ENCODE measurements at regions not wholly inside any gene's neighbourhood (a gene's known extent, or its start where the extent isn't known, plus 50 kb on each side); places are given as distances from the start of the nearest gene placed in this dataset.

- Histone ChIP-seq H3K27ac (ENCODE audit: low read depth, low read length) (no peak overlapping the region), H3K27me3 (ENCODE audit: control insufficient read depth, insufficient read depth, low read length, poor library complexity, severe bottlenecking) (no peaks in the 10 kb centered on the region), H3K9ac (ENCODE audit: extremely low read depth, low read length, poor library complexity, severe bottlenecking) (no peak overlapping the region), H3K36me3 (ENCODE audit: control insufficient read depth, insufficient read depth, low read length) (no peaks in the 10 kb centered on the region), H3K4me3 (ENCODE audit: low read length) (no peak overlapping the region), H3K4me1 (ENCODE audit: control insufficient read depth, insufficient read depth, low read length) (no peaks in the 10 kb centered on the region), H3K9me3 (ENCODE audit: control insufficient read depth, low read length) (no peaks in the 10 kb centered on the region)
- 20 to 33% methylated on average over 2 to 10 of the region's 10 CpGs for WGBS, 2 experiments (ENCODE audit: insufficient coverage in 1 of 2, insufficient read length in 1 of 2)
- DNase-seq: peak; percentile 94
- TF ChIP-seq CTCF (conservative IDR thresholded peaks at IDR 0.05): peak; percentile 86
- H3K4me3 Mint-ChIP-seq: no peak overlapping the region
- H3K27me3 Mint-ChIP-seq (ENCODE audit: insufficient read depth): no peaks in the 10 kb centered on the region
- H3K36me3 Mint-ChIP-seq (ENCODE audit: low read depth): no peaks in the 10 kb centered on the region
- H3K9me3 Mint-ChIP-seq: peaks cover 5% of the 10 kb centered on the region
- H3K27ac Mint-ChIP-seq: no peak overlapping the region
- peaks cover 4% of the 10 kb centered on the region for H3K4me1 Mint-ChIP-seq
These were observed 1729.5 kb downstream of the GRIK2 start for GRCh38 chr6:103122766-103123601.

- H3K36me3 Mint-ChIP-seq (ENCODE audit: low read depth): no peaks in the 10 kb centered on the region
- WGBS, 2 experiments (ENCODE audit: insufficient coverage in 1 of 2, insufficient read length in 1 of 2): 72 to 75% methylated on average over 1 to 3 of the region's 3 CpGs
These were observed 1725.5 kb downstream of the GRIK2 start for GRCh38 chr6:103119056-103119455.

GRCh38 chr6:103114582-103114981 lies 1721.1 kb downstream of the GRIK2 start:
- H3K4me1 ChIP-seq (ENCODE audit: control insufficient read depth, insufficient read depth, low read length): no peaks in the 10 kb centered on the region
- Mint-ChIP-seq H3K4me1 (no peaks in the 10 kb centered on the region), H3K27ac (no peak overlapping the region), H3K9me3 (no peaks in the 10 kb centered on the region), H3K27me3 (ENCODE audit: insufficient read depth) (no peaks in the 10 kb centered on the region), H3K4me3 (no peak overlapping the region), H3K36me3 (ENCODE audit: low read depth) (no peaks in the 10 kb centered on the region)
- H3K27me3 ChIP-seq (ENCODE audit: control insufficient read depth, insufficient read depth, low read length, poor library complexity, severe bottlenecking): no peaks in the 10 kb centered on the region
- H3K9me3 ChIP-seq (ENCODE audit: control insufficient read depth, low read length): no peaks in the 10 kb centered on the region
- no peak overlapping the region for H3K27ac ChIP-seq (ENCODE audit: low read depth, low read length)
- no peak overlapping the region for H3K9ac ChIP-seq (ENCODE audit: extremely low read depth, low read length, poor library complexity, severe bottlenecking)
- H3K36me3 ChIP-seq (ENCODE audit: control insufficient read depth, insufficient read depth, low read length): no peaks in the 10 kb centered on the region
- TF ChIP-seq CTCF (conservative IDR thresholded peaks at IDR 0.05): no peak
- H3K4me3 ChIP-seq (ENCODE audit: low read length): no peak overlapping the region
- WGBS, 2 experiments (ENCODE audit: insufficient coverage in 1 of 2, insufficient read length in 1 of 2): 77% methylated on average over 1 of the region's 1 CpG; no CpG with 5 or more reads in 1 of the 2 experiments
- DNase-seq: no peak

More at GRCh38 chr6:103119056-103119455, 1725.5 kb downstream of the GRIK2 start:
- Mint-ChIP-seq H3K4me3 (no peak overlapping the region), H3K4me1 (peaks cover 4% of the 10 kb centered on the region), H3K9me3 (no peaks in the 10 kb centered on the region), H3K27me3 (ENCODE audit: insufficient read depth) (no peaks in the 10 kb centered on the region), H3K27ac (no peak overlapping the region)
- Histone ChIP-seq H3K9me3 (ENCODE audit: control insufficient read depth, low read length) (no peaks in the 10 kb centered on the region), H3K9ac (ENCODE audit: extremely low read depth, low read length, poor library complexity, severe bottlenecking) (no peak overlapping the region), H3K27me3 (ENCODE audit: control insufficient read depth, insufficient read depth, low read length, poor library complexity, severe bottlenecking) (no peaks in the 10 kb centered on the region), H3K27ac (ENCODE audit: low read depth, low read length) (no peak overlapping the region), H3K36me3 (ENCODE audit: control insufficient read depth, insufficient read depth, low read length) (no peaks in the 10 kb centered on the region), H3K4me1 (ENCODE audit: control insufficient read depth, insufficient read depth, low read length) (no peaks in the 10 kb centered on the region), H3K4me3 (ENCODE audit: low read length) (no peak overlapping the region)
- TF ChIP-seq CTCF (conservative IDR thresholded peaks at IDR 0.05): no peak
- no peak for DNase-seq
